ENCODE measurements at regions not wholly inside any gene's neighbourhood (a gene's known extent, or its start where the extent isn't known, plus 50 kb on each side); places are given as distances from the start of the nearest gene placed in this dataset.

DNA sequence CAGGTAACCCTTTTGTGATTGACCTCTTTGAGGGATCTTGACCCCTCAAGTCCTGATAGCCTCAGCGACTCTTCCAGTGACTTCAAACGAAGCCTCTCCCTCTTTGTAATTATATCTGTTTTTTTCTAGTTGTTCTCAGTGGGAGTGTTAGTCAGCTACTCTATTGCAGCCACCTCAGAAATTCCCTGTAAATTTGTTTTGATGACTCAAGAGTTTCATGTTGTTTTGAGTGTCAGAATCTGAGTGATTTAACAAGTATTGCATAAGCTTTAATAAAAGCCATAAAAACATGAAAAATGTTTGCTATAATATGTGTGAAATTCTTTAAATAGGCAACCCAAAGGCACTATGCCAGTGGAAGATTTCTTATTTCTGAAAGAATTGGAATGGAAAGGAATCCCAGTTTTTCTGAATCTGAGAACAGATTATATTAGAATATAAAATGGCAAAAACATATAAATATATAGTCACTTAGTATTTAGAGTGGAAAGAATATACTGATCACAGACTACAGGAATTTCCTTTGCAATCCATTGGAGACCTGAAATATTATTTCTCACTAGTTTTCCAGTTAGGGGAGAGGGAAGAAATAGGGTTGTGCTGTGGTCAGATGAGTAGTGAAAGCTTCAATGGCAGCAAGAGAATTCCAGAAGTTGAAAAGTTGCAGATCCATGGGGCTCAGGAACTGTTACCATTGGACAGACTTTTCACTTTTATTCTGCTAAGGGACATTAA is 94.4 kb upstream of the SEMA3C start:
- H4K20me1 ChIP-seq (replicated peaks; ENCODE audit: control insufficient read depth, extremely low read depth, insufficient read depth, low read length), result no peaks in the 10 kb centered on the region
- no peak for DNase-seq (ENCODE audit: low read depth, low spot score)
- intact Hi-C loops (cut with micrococcal nuclease) (no loop called here), dilution Hi-C loops (cut with MboI; ENCODE audit: extremely low pct_ligation_motif_present, low sequenced_read_pairs) (no loop called here)
- FAIRE-seq, result no peak
- POLR2A ChIA-PET, result no interaction called here
- H3K79me2 ChIP-seq (ENCODE audit: control insufficient read depth, insufficient read depth, low read length), result no peaks in the 10 kb centered on the region
- H3K27ac ChIP-seq (ENCODE audit: insufficient read depth, low read depth, low read length), result no peak overlapping the region
- H2AFZ ChIP-seq (ENCODE audit: low read depth, low read length), result no peak overlapping the region
- H3K4me1 ChIP-seq (ENCODE audit: control insufficient read depth, extremely low read depth, insufficient read depth, low read length), result no peaks in the 10 kb centered on the region
- H3K36me3 ChIP-seq (ENCODE audit: control insufficient read depth in 2 of 2, extremely low read depth in 1 of 2, insufficient read depth in 2 of 2, low read length in 2 of 2), result no peaks in the 10 kb centered on the region
- no peaks in the 10 kb centered on the region for H3K9me1 ChIP-seq (replicated peaks; ENCODE audit: control insufficient read depth, extremely low read depth, insufficient read depth, low read length)
- no peak overlapping the region for H3K9ac ChIP-seq (replicated peaks; ENCODE audit: extremely low read depth, insufficient read depth, low read length)
- CTCF ChIA-PET, result no interaction called here
- H3K4me3 ChIP-seq (replicated peaks in 1 of 3; ENCODE audit: insufficient read depth in 1 of 3, low read depth in 1 of 3, low read length in 3 of 3), result no peak overlapping the region
- BruUV-seq (replicated peaks), result no TSS peak
- no peaks in the 10 kb centered on the region for H3K9me3 ChIP-seq (replicated peaks; ENCODE audit: control insufficient read depth, insufficient read depth, low read length)
- H3K4me2 ChIP-seq (ENCODE audit: insufficient read depth, low read length), result no peak overlapping the region
- TF ChIP-seq MYC (IDR thresholded peaks at IDR 0.05; ENCODE audit: low read depth, low read length) (no peak), EZH2 (IDR thresholded peaks at IDR 0.05; ENCODE audit: borderline replicate concordance, low read depth, low read length, severe bottlenecking) (no peak), POLR2AphosphoS5 (IDR thresholded peaks at IDR 0.05; ENCODE audit: insufficient read depth, low read depth, low read length) (no peak), JUN (IDR thresholded peaks at IDR 0.05; ENCODE audit: borderline replicate concordance, insufficient read depth, insufficient read length, low read depth) (no peak), GATA2 (IDR thresholded peaks at IDR 0.05; ENCODE audit: insufficient read depth, insufficient read length, low read depth, low read length) (no peak), FOS (IDR thresholded peaks at IDR 0.05; ENCODE audit: borderline replicate concordance, insufficient read depth, low read length) (no peak), POLR2A (IDR thresholded peaks at IDR 0.05; ENCODE audit: low read depth, low read length) (no peak)
- TF ChIP-seq, protein P1, sequence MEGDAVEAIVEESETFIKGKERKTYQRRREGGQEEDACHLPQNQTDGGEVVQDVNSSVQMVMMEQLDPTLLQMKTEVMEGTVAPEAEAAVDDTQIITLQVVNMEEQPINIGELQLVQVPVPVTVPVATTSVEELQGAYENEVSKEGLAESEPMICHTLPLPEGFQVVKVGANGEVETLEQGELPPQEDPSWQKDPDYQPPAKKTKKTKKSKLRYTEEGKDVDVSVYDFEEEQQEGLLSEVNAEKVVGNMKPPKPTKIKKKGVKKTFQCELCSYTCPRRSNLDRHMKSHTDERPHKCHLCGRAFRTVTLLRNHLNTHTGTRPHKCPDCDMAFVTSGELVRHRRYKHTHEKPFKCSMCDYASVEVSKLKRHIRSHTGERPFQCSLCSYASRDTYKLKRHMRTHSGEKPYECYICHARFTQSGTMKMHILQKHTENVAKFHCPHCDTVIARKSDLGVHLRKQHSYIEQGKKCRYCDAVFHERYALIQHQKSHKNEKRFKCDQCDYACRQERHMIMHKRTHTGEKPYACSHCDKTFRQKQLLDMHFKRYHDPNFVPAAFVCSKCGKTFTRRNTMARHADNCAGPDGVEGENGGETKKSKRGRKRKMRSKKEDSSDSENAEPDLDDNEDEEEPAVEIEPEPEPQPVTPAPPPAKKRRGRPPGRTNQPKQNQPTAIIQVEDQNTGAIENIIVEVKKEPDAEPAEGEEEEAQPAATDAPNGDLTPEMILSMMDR (IDR thresholded peaks at IDR 0.05; ENCODE audit: extremely low read depth in 1 of 2, insufficient read depth in 1 of 2, low read depth in 1 of 2, low read length in 2 of 2), result no peak
- TF ChIP-seq, protein P2, sequence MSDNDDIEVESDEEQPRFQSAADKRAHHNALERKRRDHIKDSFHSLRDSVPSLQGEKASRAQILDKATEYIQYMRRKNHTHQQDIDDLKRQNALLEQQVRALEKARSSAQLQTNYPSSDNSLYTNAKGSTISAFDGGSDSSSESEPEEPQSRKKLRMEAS (IDR thresholded peaks at IDR 0.05; ENCODE audit: insufficient read depth, insufficient read length), result no peak
- H3K27me3 ChIP-seq (ENCODE audit: control insufficient read depth in 2 of 2, insufficient read depth in 2 of 2, low read length in 2 of 2), result no peaks in the 10 kb centered on the region
